Head of caudate nucleus (tissue), 42 donors: ENCODE measurements at regions not wholly inside any gene's neighbourhood (a gene's known extent, or its start where the extent isn't known, plus 50 kb on each side); places are given as distances from the start of the nearest gene placed in this dataset.

Experiments
- DNase-seq, 42 donors: peaks; one replicate each; pipeline versions ENCODE4 v3.0.0 to v3.0.0-alpha.2; 2020 to 2021; ENCODE audit warnings: mixed read lengths in 7 of 42
- intact Hi-C: fragments of 100-400 bp; cut with DNase I; formaldehyde crosslinking; loops from one replicate; pipeline ENCODE4 v1.15.0; 2022

- intact Hi-C loops = no loop called here
- no peak for DNase-seq
Measured at GRCh38 chr13:57425531-57425930, 206.0 kb upstream of the PCDH17 start.

DNA sequence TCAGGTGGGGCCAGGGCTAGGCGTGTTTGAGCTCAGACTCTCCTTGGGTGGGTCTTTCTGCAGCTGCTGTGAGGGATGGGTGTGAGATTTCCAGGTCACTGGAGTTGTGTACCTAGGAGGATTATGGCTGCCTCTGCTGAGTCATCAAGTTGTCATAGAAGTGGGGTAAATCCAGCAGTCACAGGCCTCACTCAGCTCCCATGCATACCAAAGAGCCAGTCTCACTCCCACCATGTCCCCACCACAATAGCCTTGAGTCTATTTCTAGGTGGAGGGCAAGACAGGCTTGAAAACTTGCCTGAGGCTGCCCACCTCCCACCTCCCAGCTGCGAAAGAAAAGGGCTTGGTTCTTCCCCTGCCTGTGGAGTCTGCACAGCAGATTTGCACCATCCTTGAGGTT lies 194.0 kb upstream of the PCDH17 start:
- no peak for DNase-seq
- intact Hi-C loops = no loop called here

DNA sequence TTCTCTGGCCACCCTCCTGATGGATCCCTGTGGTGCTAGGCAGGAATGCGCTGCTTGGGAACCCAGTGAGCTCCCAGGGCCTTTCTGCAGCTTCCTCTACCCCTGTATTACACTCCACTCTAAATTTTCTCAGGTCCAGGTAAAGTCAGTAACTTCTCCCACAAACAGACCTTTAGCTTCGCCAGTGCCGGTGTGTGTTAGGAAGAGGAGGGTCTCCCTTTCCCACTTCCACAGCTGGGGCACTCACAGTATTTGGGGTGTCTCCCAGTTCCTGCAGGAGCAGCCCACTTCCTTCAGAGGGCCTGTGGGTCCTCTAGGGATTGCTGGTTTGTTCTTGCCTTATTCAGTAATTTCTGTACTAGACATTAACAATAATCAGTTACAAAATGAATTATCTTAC lies 193.5 kb upstream of the PCDH17 start:
- no peak for DNase-seq
- intact Hi-C loops = no loop called here

DNA sequence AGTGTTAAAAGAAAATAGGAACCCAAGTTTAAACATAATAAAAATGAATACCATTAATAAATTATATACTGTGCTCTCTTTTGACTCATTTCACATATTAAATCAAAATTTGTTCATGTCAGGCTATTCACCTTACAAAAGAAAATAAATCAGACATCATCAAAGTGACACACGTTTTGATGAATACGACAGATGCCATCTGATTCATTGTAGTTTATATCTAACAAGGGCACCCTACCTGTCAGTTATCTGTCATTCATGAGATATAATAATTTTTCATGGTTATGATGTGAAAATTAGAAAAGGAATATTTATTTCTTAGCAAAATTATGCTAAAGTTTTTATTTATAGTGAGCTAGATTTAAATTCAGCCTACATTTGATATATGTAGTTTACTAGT lies 188.1 kb upstream of the PCDH17 start:
- no peak for DNase-seq
- intact Hi-C loops = no loop called here

DNA sequence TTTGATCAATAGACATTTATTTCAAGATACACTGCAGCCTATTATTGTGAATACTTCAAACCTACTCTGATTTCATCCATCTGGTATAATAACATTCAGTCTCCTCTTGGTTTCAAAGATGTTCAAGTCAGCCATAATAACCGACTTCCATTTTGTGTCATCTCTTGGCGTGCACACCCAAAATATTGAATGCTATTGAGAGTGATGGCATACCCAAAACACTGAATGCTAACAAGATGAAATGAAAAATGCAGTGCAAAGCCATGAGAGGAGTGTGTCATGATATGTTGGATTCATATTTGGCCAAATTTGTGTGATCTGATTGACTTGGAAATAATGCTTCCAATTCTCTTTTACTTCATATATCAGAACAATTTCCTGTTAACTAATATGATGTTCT lies 181.2 kb upstream of the PCDH17 start:
- intact Hi-C loops = no loop called here
- no peak for DNase-seq

- DNase-seq = no peak
Measured at GRCh38 chr13:57452228-57452627, 179.3 kb upstream of the PCDH17 start.

GRCh38 chr13:57470491-57470890 lies 161.1 kb upstream of the PCDH17 start:
- intact Hi-C loops = no loop called here

More at GRCh38 chr13:57452228-57452627, 179.3 kb upstream of the PCDH17 start:
- intact Hi-C loops = no loop called here

DNA sequence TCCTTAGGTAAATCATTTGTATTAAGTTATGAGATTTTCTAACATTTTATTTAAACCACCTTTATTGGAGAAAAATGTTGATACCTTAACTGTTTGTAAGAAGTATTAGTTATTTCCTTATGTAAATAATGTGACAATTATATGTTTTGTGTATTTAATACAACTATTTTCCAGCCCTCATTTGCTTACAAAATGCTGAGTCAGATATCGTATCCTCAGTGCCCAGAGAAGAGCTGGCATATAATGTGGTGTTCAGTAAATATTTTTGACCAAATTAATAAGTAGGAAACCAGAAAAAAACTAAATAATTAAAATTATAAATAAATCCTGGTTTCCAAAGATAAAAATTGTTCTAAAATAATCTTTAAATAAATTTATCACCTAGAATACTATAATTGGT lies 140.2 kb upstream of the PCDH17 start:
- DNase-seq = no peak
- intact Hi-C loops = no loop called here

More at GRCh38 chr13:57470491-57470890, 161.1 kb upstream of the PCDH17 start:
- no peak for DNase-seq

- no peak for DNase-seq
- intact Hi-C loops = no loop called here
Measured at GRCh38 chr13:57507752-57508463, 123.6 kb upstream of the PCDH17 start.

DNA sequence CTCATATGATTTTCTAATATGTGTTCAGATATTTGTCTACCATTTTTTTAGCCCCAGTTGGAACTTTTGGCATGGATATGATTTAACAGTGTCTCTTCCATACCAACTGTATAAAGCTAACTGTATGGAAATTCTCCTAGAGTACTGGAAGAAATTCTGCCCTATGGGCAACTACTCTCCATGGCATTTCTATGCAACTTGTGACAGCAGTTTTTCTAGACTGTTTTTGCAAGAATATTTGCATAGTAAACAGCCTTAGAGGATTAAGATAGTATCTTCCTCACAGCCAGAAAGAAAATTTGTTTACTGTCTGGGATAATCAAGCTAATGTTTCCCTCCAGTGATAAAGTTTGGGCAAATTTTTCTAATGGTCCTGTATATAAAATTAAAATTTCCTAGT lies 119.9 kb upstream of the PCDH17 start:
- no peak for DNase-seq
- intact Hi-C loops = no loop called here

- no peak for DNase-seq
Measured at GRCh38 chr13:57527114-57527735, 104.3 kb upstream of the PCDH17 start.

DNA sequence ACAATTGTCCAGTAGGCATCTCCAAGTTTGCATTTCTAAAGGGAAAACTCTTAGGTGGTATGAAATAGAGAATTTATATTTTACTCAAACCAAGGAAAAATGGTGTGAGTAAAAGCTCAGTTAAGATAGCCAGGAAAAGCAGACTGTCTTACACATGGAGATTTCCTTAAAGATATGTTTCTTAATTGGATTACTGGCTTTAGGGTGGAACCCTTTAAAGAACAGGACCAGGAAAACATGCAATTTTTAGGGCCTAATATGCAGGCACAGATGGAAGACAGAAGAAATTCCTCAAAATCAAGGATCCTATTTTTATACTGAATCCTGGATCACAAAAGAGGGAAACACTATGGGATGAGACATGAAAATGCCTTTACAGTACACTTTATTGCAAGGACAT lies 100.3 kb upstream of the PCDH17 start:
- no peak for DNase-seq
- intact Hi-C loops = no loop called here

More at GRCh38 chr13:57527114-57527735, 104.3 kb upstream of the PCDH17 start:
- intact Hi-C loops = no loop called here

GRCh38 chr13:57546942-57547341 lies 84.6 kb upstream of the PCDH17 start:
- no peak for DNase-seq
- intact Hi-C loops = no loop called here

GRCh38 chr13:57552437-57552836 lies 79.1 kb upstream of the PCDH17 start:
- no peak for DNase-seq
- intact Hi-C loops = no loop called here

DNA sequence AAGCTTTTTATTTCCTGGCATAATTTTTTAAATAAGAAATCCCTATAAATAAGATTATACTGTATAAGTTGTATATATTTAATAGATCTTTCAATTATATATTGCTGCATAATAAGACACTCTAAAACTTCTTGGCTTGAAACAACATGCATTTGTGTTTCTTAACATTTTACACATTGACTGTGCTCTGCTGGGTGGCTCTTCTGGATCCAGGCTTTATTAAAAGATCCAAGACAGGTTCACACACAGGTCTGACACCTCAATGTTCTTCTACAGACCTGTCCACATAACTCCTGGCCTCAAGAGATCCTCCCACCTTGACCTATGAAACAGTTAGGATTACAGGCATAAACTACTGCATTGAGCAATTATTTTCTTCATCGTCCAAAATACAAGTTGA lies 77.6 kb upstream of the PCDH17 start:
- DNase-seq = no peak
- intact Hi-C loops = no loop called here

DNA sequence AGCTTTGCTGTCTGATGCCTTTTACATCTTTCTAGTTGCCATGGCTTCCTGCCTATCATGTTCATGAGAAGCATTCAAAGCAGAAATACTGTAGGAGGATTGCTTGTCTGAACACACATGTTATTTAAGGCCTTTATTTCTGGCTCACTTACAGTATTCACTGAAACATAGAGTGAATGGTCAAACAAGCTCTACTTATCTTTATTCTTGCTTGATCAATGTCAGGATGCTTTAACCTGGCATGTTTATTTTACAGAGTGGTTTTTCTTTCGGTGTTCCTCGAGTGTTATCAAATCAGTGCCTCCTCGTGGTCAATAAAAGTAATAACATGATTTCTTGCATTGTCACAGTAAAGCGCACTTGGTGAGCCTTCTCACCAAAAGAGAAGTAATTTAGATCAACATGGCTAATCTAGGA lies 73.5 kb upstream of the PCDH17 start:
- intact Hi-C loops = no loop called here
- peak in 1 of 42 donors; percentile 2 for DNase-seq

- DNase-seq = no peak
- intact Hi-C loops = no loop called here
Measured at GRCh38 chr13:57568865-57569264, 62.7 kb upstream of the PCDH17 start.

- DNase-seq = no peak
Measured at GRCh38 chr13:57569986-57570385, 61.6 kb upstream of the PCDH17 start.

More at GRCh38 chr13:57569986-57570385, 61.6 kb upstream of the PCDH17 start:
- intact Hi-C loops = no loop called here
